H54 (cell line): ENCODE measurements at regions not wholly inside any gene's neighbourhood (a gene's known extent, or its start where the extent isn't known, plus 50 kb on each side); places are given as distances from the start of the nearest gene placed in this dataset.

ENCODE experiments used
- DNase-seq: peaks from one replicate; pipeline ENCODE4 v3.0.0; 2011; ENCODE audit warnings: low spot score, mixed read lengths; ENCODE audit not compliant: insufficient read length
- FAIRE-seq: peaks from 3 replicates; lab custom pipeline; 2011; peaks lifted over from hg19 to GRCh38; lab: Jason Lieb, UNC
- POLR2A ChIP-seq: IDR thresholded peaks from 2 replicates; pipeline ENCODE4 v1.6.1; 2011; ENCODE audit warnings: low read depth, mild to moderate bottlenecking, low read length

- DNase-seq (no peak), FAIRE-seq (no peak)
- TF ChIP-seq POLR2A: no peak
Measured at GRCh38 chr2:12584338-12584737, 132.4 kb upstream of the TRIB2 start.

- DNase-seq (no peak), FAIRE-seq (no peak)
- no peak for TF ChIP-seq POLR2A
Measured at GRCh38 chr2:12585784-12586183, 131.0 kb upstream of the TRIB2 start.

- DNase-seq (no peak), FAIRE-seq (no peak)
- no peak for TF ChIP-seq POLR2A
Measured at GRCh38 chr2:12587228-12587627, 129.5 kb upstream of the TRIB2 start.

GRCh38 chr2:12587729-12588522 lies 128.8 kb upstream of the TRIB2 start:
- no peak for TF ChIP-seq POLR2A
- peak; percentile 44 for DNase-seq
- peak; percentile 97 for FAIRE-seq

- no peak for TF ChIP-seq POLR2A
- FAIRE-seq (no peak), DNase-seq (no peak)
Measured at GRCh38 chr2:12588986-12589385, 127.8 kb upstream of the TRIB2 start.

- DNase-seq (no peak), FAIRE-seq (no peak)
- no peak for TF ChIP-seq POLR2A
Measured at GRCh38 chr2:12589802-12590320, 126.9 kb upstream of the TRIB2 start.

- TF ChIP-seq POLR2A: no peak
- FAIRE-seq (no peak), DNase-seq (no peak)
Measured at GRCh38 chr2:12592296-12592695, 124.4 kb upstream of the TRIB2 start.

- DNase-seq (no peak), FAIRE-seq (no peak)
- TF ChIP-seq POLR2A: no peak
Measured at GRCh38 chr2:12594590-12594989, 122.1 kb upstream of the TRIB2 start.

- TF ChIP-seq POLR2A: no peak
- DNase-seq (no peak), FAIRE-seq (no peak)
Measured at GRCh38 chr2:12596771-12597170, 120.0 kb upstream of the TRIB2 start.

GRCh38 chr2:12597610-12598009 lies 119.1 kb upstream of the TRIB2 start:
- no peak for DNase-seq
- no peak for TF ChIP-seq POLR2A
- no peak for FAIRE-seq

GRCh38 chr2:12602661-12603060 lies 114.1 kb upstream of the TRIB2 start:
- TF ChIP-seq POLR2A: no peak
- no peak for DNase-seq
- FAIRE-seq: no peak

GRCh38 chr2:12603781-12604295 lies 112.9 kb upstream of the TRIB2 start:
- no peak for TF ChIP-seq POLR2A
- DNase-seq (no peak), FAIRE-seq (peak; percentile 27)

GRCh38 chr2:12604341-12604740 lies 112.4 kb upstream of the TRIB2 start:
- FAIRE-seq (no peak), DNase-seq (no peak)
- TF ChIP-seq POLR2A: no peak

GRCh38 chr2:12605366-12605765 lies 111.4 kb upstream of the TRIB2 start:
- DNase-seq (no peak), FAIRE-seq (no peak)
- no peak for TF ChIP-seq POLR2A

- no peak for TF ChIP-seq POLR2A
- FAIRE-seq: no peak
- DNase-seq: no peak
Measured at GRCh38 chr2:12605936-12606335, 110.8 kb upstream of the TRIB2 start.
